HepG2 (cell line): ENCODE measurements at regions not wholly inside any gene's neighbourhood (a gene's known extent, or its start where the extent isn't known, plus 50 kb on each side); places are given as distances from the start of the nearest gene placed in this dataset.

Experiments used
- ATAC-seq: fragments of 200-7000 bp; cut with Tn5 transposase; 3 replicates; pipeline ENCODE4 v1.9.1; 2020; ENCODE audit warnings: mild to moderate bottlenecking, moderate library complexity
- BruUV-seq: library from RNA; stranded (reverse); fragments of 400-500 nt; replicated peaks from 2 replicates; lab custom pipeline; 2021; lab: Mats Ljungman, UMichigan
- CTCF ChIA-PET: fragments of 300-600 bp; formaldehyde crosslinking; extraction: SDS; loops from one replicate; lab custom pipeline; 2021; ENCODE audit warnings: low total read pairs, inconsistent platforms, low intra/inter-chr PET ratio; lab: Yijun Ruan, JAX
- POLR2A ChIA-PET: fragments of 350-600 bp; sonication (Branson Sonifier 250); formaldehyde crosslinking; loops from one replicate; lab custom pipeline; 2020; ENCODE audit warnings: antibody characterized with exemption, inconsistent platforms; lab: Yijun Ruan, JAX
- DNase-seq: peaks from one replicate; pipeline ENCODE4 v3.0.0-alpha.2; 2015; ENCODE audit warnings: low spot score
- FAIRE-seq: peaks from 3 replicates; lab custom pipeline; 2011; peaks lifted over from hg19 to GRCh38; lab: Jason Lieb, UNC
- H2AFZ ChIP-seq: one replicate; pipeline ENCODE4 v1.6.1; 2011; ENCODE audit warnings: low read length, inconsistent platforms
- H3K27ac ChIP-seq: fragments of 300-600 bp; 3 replicates; pipeline ENCODE4 v1.8.0; 2011; ENCODE audit warnings: mixed run types, mild to moderate bottlenecking, mixed read lengths, low read length, inconsistent platforms; ENCODE audit not compliant: insufficient read depth; ENCODE audit errors: extremely low read length
- H3K27me3 ChIP-seq, 2 experiments: fragments of 200-600 bp in 1 of 2; 2 replicates in 1 of 2; 3 replicates in 1 of 2; pipeline versions ENCODE4 v1.6.0 to v1.8.0; 2011; ENCODE audit warnings: low read length in 2 of 2, mild to moderate bottlenecking in 2 of 2, moderate library complexity in 2 of 2, inconsistent platforms in 1 of 2; ENCODE audit not compliant: insufficient read depth in 2 of 2, control insufficient read depth in 1 of 2
- H3K36me3 ChIP-seq, 2 experiments: fragments of 200-600 bp in 1 of 2; replicated peaks in 1 of 2; 2 replicates in 1 of 2; 3 replicates in 1 of 2; pipeline versions ENCODE4 v1.5.1 to v1.8.0; 2011; ENCODE audit warnings: low read length in 2 of 2, inconsistent platforms in 1 of 2; ENCODE audit not compliant: insufficient read depth in 2 of 2, control insufficient read depth in 1 of 2
- H3K4me1 ChIP-seq: 2 replicates; pipeline ENCODE4 v1.5.1; 2012; ENCODE audit warnings: low read length, inconsistent platforms; ENCODE audit not compliant: insufficient read depth
- H3K4me2 ChIP-seq: 2 replicates; pipeline ENCODE4 v1.6.0; 2011; ENCODE audit warnings: low read depth, low read length, inconsistent platforms
- H3K4me3 ChIP-seq, 3 experiments: fragments of 200-600 bp in 1 of 3; sonication (generic), shearing (Covaris generic) in 1 of 3; replicated peaks in 1 of 3; 2 replicates each; pipeline ENCODE4 v1.5.1; 2011 to 2016; ENCODE audit warnings: low read length in 3 of 3, inconsistent platforms in 2 of 3, low read depth in 2 of 3, mild to moderate bottlenecking in 2 of 3, control low read depth in 1 of 3, mixed read lengths in 1 of 3; ENCODE audit not compliant: insufficient read depth in 1 of 3
- H3K79me2 ChIP-seq: one replicate; pipeline ENCODE4 v1.6.1; 2011; ENCODE audit warnings: low read length, inconsistent platforms; ENCODE audit not compliant: insufficient read depth
- H3K9ac ChIP-seq: 2 replicates; pipeline ENCODE4 v1.6.0; 2011; ENCODE audit warnings: mild to moderate bottlenecking, low read depth, low read length, inconsistent platforms; ENCODE audit not compliant: insufficient read depth
- H3K9me3 ChIP-seq: 2 replicates; pipeline ENCODE4 v1.5.1; 2012; ENCODE audit warnings: mild to moderate bottlenecking, low read length
- H4K20me1 ChIP-seq: 2 replicates; pipeline ENCODE4 v1.6.0; 2011; ENCODE audit warnings: inconsistent platforms, mild to moderate bottlenecking, low read length, moderate library complexity; ENCODE audit not compliant: insufficient read depth
- CCDC6 ChIP-seq: sonication (generic); formaldehyde crosslinking; IDR thresholded peaks from 2 replicates; pipeline ENCODE4 v1.8.1; 2022; ENCODE audit warnings: mild to moderate bottlenecking, missing genetic modification reagents, moderate library complexity
- DNMT1 ChIP-seq: sonication (generic); formaldehyde crosslinking; IDR thresholded peaks from 2 replicates; pipeline ENCODE4 v1.5.1; 2020; ENCODE audit warnings: mild to moderate bottlenecking, missing genetic modification reagents
- EHMT2 ChIP-seq: fragments of 200-600 bp; sonication (generic); IDR thresholded peaks from 2 replicates; pipeline ENCODE4 v1.7.0; 2017; ENCODE audit warnings: antibody characterized with exemption, low read depth, low read length, borderline replicate concordance
- FOXO1 ChIP-seq: sonication (generic); formaldehyde crosslinking; IDR thresholded peaks from 2 replicates; pipeline ENCODE4 v1.4.0; 2020; ENCODE audit warnings: missing genetic modification reagents
- MLLT10 ChIP-seq: sonication (generic); formaldehyde crosslinking; IDR thresholded peaks from 2 replicates; pipeline ENCODE4 v1.4.0; 2020; ENCODE audit warnings: missing genetic modification reagents
- PATZ1 ChIP-seq: sonication (generic); formaldehyde crosslinking; IDR thresholded peaks from 2 replicates; pipeline ENCODE4 v1.4.0; 2020; ENCODE audit warnings: missing genetic modification reagents
- RBM39 ChIP-seq: fragments of 200-400 bp; formaldehyde crosslinking; IDR thresholded peaks from one replicate; pipeline ENCODE4 v1.6.1; 2018; ENCODE audit warnings: antibody characterized with exemption, mild to moderate bottlenecking, low read depth, low read length; ENCODE audit not compliant: poor library complexity, severe bottlenecking
- REL ChIP-seq: sonication (generic); formaldehyde crosslinking; conservative IDR thresholded peaks from 2 replicates; pipeline ENCODE4 v1.8.0; 2022; ENCODE audit warnings: mild to moderate bottlenecking, missing genetic modification reagents, moderate library complexity
- ZBTB2 ChIP-seq: sonication (generic); formaldehyde crosslinking; IDR thresholded peaks from 2 replicates; pipeline ENCODE4 v1.8.0; 2022; ENCODE audit warnings: low read depth, missing genetic modification reagents
- ZFP90 ChIP-seq: sonication (generic); formaldehyde crosslinking; IDR thresholded peaks from 2 replicates; pipeline ENCODE4 v1.8.0; 2022; ENCODE audit warnings: missing genetic modification reagents, mild to moderate bottlenecking, inconsistent platforms, borderline replicate concordance
- ZFX ChIP-seq: sonication (generic); formaldehyde crosslinking; IDR thresholded peaks from 2 replicates; pipeline ENCODE4 v1.4.0; 2020; ENCODE audit warnings: mild to moderate bottlenecking, low read depth, missing genetic modification reagents, moderate library complexity
- ZNF512 ChIP-seq: sonication (generic); formaldehyde crosslinking; IDR thresholded peaks from 2 replicates; pipeline ENCODE4 v1.4.0; 2020; ENCODE audit warnings: mild to moderate bottlenecking, missing genetic modification reagents
- ZNF724P ChIP-seq: sonication (generic); formaldehyde crosslinking; IDR thresholded peaks from 2 replicates; pipeline ENCODE4 v1.8.0; 2022; ENCODE audit warnings: missing genetic modification reagents, borderline replicate concordance
- WGBS: methylation state at CpG from one replicate; pipeline ENCODE4 v1.1.6; 2017; ENCODE audit warnings: low lambda C conversion rate; 5-methylcytosine and 5-hydroxymethylcytosine counted together
- in situ Hi-C: cut with HindIII; loops from 2 replicates; pipeline ENCODE4 v1.10.0; 2017; ENCODE audit warnings: low pct_unique_long_range_greater_than_20kb; ENCODE audit not compliant: extremely low pct_ligation_motif_present
- intact Hi-C: fragments of 100-400 bp; cut with micrococcal nuclease; formaldehyde crosslinking; loops from one replicate; pipeline ENCODE4 v1.10.0; 2022; ENCODE audit not compliant: unreplicated experiment

- TF ChIP-seq DNMT1 (CRISPR knock-in tag): no peak
- TF ChIP-seq ZNF512 (CRISPR knock-in tag): no peak
- TF ChIP-seq FOXO1 (CRISPR knock-in tag): no peak
- no peak for TF ChIP-seq ZFX
- no peak for TF ChIP-seq EHMT2
- no peak for TF ChIP-seq MLLT10 (CRISPR knock-in tag)
- TF ChIP-seq ZNF724P (CRISPR knock-in tag): no peak
Observed at GRCh38 chr14:49460662-49461061, 125.5 kb downstream of the RPS29 start (continued).

GRCh38 chr14:49456589-49456988 is 129.6 kb downstream of the RPS29 start:
- H3K9ac ChIP-seq: no peak overlapping the region
- no peaks in the 10 kb centered on the region for H4K20me1 ChIP-seq
- intact Hi-C loops: no loop called here
- no peaks in the 10 kb centered on the region for H3K36me3 ChIP-seq
- H3K4me3 ChIP-seq: no peak overlapping the region
- H3K79me2 ChIP-seq: no peaks in the 10 kb centered on the region
- DNase-seq: no peak
- no peak overlapping the region for H3K27ac ChIP-seq
- CTCF ChIA-PET: no interaction called here
- no peak for FAIRE-seq
- H3K4me2 ChIP-seq: no peak overlapping the region
- no TSS peak for BruUV-seq
- 2% methylated on average over 2 of the region's 2 CpGs for WGBS
- no peaks in the 10 kb centered on the region for H3K4me1 ChIP-seq
- no peak overlapping the region for H2AFZ ChIP-seq
- H3K9me3 ChIP-seq: no peaks in the 10 kb centered on the region
- H3K27me3 ChIP-seq: no peaks in the 10 kb centered on the region
- ATAC-seq: no peak
- POLR2A ChIA-PET: no interaction called here
- in situ Hi-C loops: no loop called here
- TF ChIP-seq REL (CRISPR knock-in tag): no peak
- TF ChIP-seq RBM39: no peak
- no peak for TF ChIP-seq CCDC6 (CRISPR knock-in tag)
- TF ChIP-seq ZBTB2: no peak
- TF ChIP-seq ZFP90 (CRISPR knock-in tag): no peak
- TF ChIP-seq PATZ1 (CRISPR knock-in tag): no peak
